Left ventricle myocardium inferior (tissue), 1 donor: ENCODE measurements at regions not wholly inside any gene's neighbourhood (a gene's known extent, or its start where the extent isn't known, plus 50 kb on each side); places are given as distances from the start of the nearest gene placed in this dataset.
"Not testable (repeated sequence)": the region's sequence is repeated elsewhere in the genome, so short reads cannot be mapped to it uniquely, and the experiment has no call there.

Experiments
- DNase-seq: peaks from one replicate; pipeline ENCODE4 v3.0.0-alpha.2; 2020
- H3K27ac ChIP-seq: fragments of 200-600 bp; replicated peaks from 2 replicates; pipeline ENCODE4 v1.8.0; 2021
- H3K27me3 ChIP-seq: fragments of 200-600 bp; 2 replicates; pipeline ENCODE4 v1.8.0; 2021; ENCODE audit warnings: low read depth
- H3K36me3 ChIP-seq: fragments of 200-600 bp; 2 replicates; pipeline ENCODE4 v1.8.0; 2021
- H3K4me1 ChIP-seq: fragments of 200-600 bp; 2 replicates; pipeline ENCODE4 v1.8.0; 2021
- H3K4me3 ChIP-seq: fragments of 200-600 bp; 2 replicates; pipeline ENCODE4 v1.8.0; 2021; ENCODE audit warnings: mild to moderate bottlenecking, moderate library complexity
- H3K9me3 ChIP-seq: fragments of 200-600 bp; replicated peaks from 2 replicates; pipeline ENCODE4 v1.8.0; 2021
- CTCF ChIP-seq: fragments of 200-600 bp; IDR thresholded peaks from 2 replicates; pipeline ENCODE4 v1.8.0; 2021; ENCODE audit warnings: antibody characterized with exemption, mild to moderate bottlenecking, borderline replicate concordance
- intact Hi-C: fragments of 100-400 bp; cut with micrococcal nuclease; formaldehyde crosslinking; loops from one replicate; pipeline ENCODE4 v1.11.0; 2022
- donor health status: DM: no; HTN: yes; CAD: no; lungs with severe emphysema.

GRCh38 chr11:122002926-122003325 is 113.1 kb downstream of the BLID start:
- no peak for DNase-seq
- no peak for TF ChIP-seq CTCF
- Histone ChIP-seq H3K9me3 (no peaks in the 10 kb centered on the region), H3K27me3 (no peaks in the 10 kb centered on the region), H3K4me1 (no peaks in the 10 kb centered on the region), H3K4me3 (no peak overlapping the region), H3K27ac (no peak overlapping the region), H3K36me3 (no peaks in the 10 kb centered on the region)
- intact Hi-C loops, result no loop called here

DNA sequence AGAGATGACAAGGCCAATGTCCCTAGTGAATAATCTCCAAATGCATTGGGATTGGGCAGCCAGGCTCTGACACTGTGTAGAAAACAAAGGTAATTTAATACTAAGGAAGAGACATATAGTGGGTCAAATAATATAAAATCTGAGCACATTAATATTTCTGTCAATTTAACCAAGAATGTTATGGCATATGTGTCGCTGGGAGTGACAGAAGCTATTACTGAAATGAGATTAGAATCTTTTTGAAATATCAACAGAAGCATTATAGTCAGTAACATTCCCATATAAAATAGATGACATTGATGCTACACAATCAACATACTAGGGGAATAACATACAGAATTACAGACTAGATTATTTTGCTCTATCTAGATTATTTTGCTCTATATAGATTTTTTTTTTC is 114.0 kb downstream of the BLID start:
- Histone ChIP-seq H3K4me3 (no peak overlapping the region), H3K4me1 (no peaks in the 10 kb centered on the region), H3K27ac (no peak overlapping the region), H3K36me3 (no peaks in the 10 kb centered on the region), H3K27me3 (no peaks in the 10 kb centered on the region), H3K9me3 (no peaks in the 10 kb centered on the region)
- intact Hi-C loops, result no loop called here
- no peak for DNase-seq
- TF ChIP-seq CTCF, result no peak

GRCh38 chr11:121999651-122000050 is 116.4 kb downstream of the BLID start:
- Histone ChIP-seq H3K27ac (no peak overlapping the region), H3K9me3 (peaks cover 9% of the 10 kb centered on the region), H3K36me3 (no peaks in the 10 kb centered on the region), H3K4me1 (no peaks in the 10 kb centered on the region), H3K27me3 (no peaks in the 10 kb centered on the region), H3K4me3 (no peak overlapping the region)
- intact Hi-C loops, result no loop called here
- no peak for TF ChIP-seq CTCF
- no peak for DNase-seq

GRCh38 chr11:121996574-121996973 is 119.4 kb downstream of the BLID start:
- intact Hi-C loops, result no loop called here
- no peak for TF ChIP-seq CTCF
- Histone ChIP-seq H3K36me3 (no peaks in the 10 kb centered on the region), H3K4me3 (no peak overlapping the region), H3K4me1 (no peaks in the 10 kb centered on the region), H3K27ac (peak overlapping the region; percentile 5), H3K9me3 (peaks cover 10% of the 10 kb centered on the region), H3K27me3 (no peaks in the 10 kb centered on the region)
- DNase-seq, result no peak

DNA sequence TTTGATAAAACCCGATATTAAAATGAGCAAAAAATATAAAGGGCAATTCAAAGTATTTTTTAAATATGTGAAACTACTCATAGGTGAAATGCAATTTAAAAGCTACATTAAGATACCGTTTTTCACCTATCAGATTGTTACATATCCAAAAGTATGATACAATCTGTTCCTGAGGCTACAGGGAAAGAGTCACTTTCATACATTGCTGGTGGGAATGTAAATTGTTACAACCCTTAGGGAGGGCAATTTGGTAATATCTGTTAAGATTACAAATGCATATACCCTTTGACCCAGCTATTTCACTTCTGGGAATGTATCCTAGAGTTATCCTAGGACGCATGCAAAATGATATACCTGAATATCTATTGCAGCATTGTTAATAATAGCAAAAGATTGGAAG is 132.1 kb downstream of the BLID start:
- Histone ChIP-seq H3K9me3 (no peaks in the 10 kb centered on the region), H3K4me1 (no peaks in the 10 kb centered on the region), H3K4me3 (no peak overlapping the region), H3K27me3 (no peaks in the 10 kb centered on the region), H3K27ac (no peak overlapping the region), H3K36me3 (no peaks in the 10 kb centered on the region)
- intact Hi-C loops, result no loop called here
- TF ChIP-seq CTCF, result no peak
- DNase-seq, result no peak

- H3K36me3 ChIP-seq, H3K9me3 ChIP-seq, H3K27me3 ChIP-seq, H3K4me1 ChIP-seq, DNase-seq, intact Hi-C loops, H3K27ac ChIP-seq, H3K4me3 ChIP-seq: not testable (repeated sequence)
These were observed 138.1 kb downstream of the BLID start for GRCh38 chr11:121977914-121978313.
